HepG2 (cell line): ENCODE measurements at regions not wholly inside any gene's neighbourhood (a gene's known extent, or its start where the extent isn't known, plus 50 kb on each side); places are given as distances from the start of the nearest gene placed in this dataset.

Source experiments
- ATAC-seq: fragments of 200-7000 bp; cut with Tn5 transposase; 3 replicates; pipeline ENCODE4 v1.9.1; 2020; ENCODE audit warnings: mild to moderate bottlenecking, moderate library complexity
- BruUV-seq: library from RNA; stranded (reverse); fragments of 400-500 nt; replicated peaks from 2 replicates; lab custom pipeline; 2021; lab: Mats Ljungman, UMichigan
- CTCF ChIA-PET: fragments of 300-600 bp; formaldehyde crosslinking; extraction: SDS; loops from one replicate; lab custom pipeline; 2021; ENCODE audit warnings: low total read pairs, inconsistent platforms, low intra/inter-chr PET ratio; lab: Yijun Ruan, JAX
- POLR2A ChIA-PET: fragments of 350-600 bp; sonication (Branson Sonifier 250); formaldehyde crosslinking; loops from one replicate; lab custom pipeline; 2020; ENCODE audit warnings: antibody characterized with exemption, inconsistent platforms; lab: Yijun Ruan, JAX
- DNase-seq: peaks from one replicate; pipeline ENCODE4 v3.0.0-alpha.2; 2015; ENCODE audit warnings: low spot score
- FAIRE-seq: peaks from 3 replicates; lab custom pipeline; 2011; peaks lifted over from hg19 to GRCh38; lab: Jason Lieb, UNC
- H2AFZ ChIP-seq: one replicate; pipeline ENCODE4 v1.6.1; 2011; ENCODE audit warnings: low read length, inconsistent platforms
- H3K27ac ChIP-seq: fragments of 300-600 bp; 3 replicates; pipeline ENCODE4 v1.8.0; 2011; ENCODE audit warnings: mixed run types, mild to moderate bottlenecking, mixed read lengths, low read length, inconsistent platforms; ENCODE audit not compliant: insufficient read depth; ENCODE audit errors: extremely low read length
- H3K27me3 ChIP-seq, 2 experiments: fragments of 200-600 bp in 1 of 2; 2 replicates in 1 of 2; 3 replicates in 1 of 2; pipeline versions ENCODE4 v1.6.0 to v1.8.0; 2011; ENCODE audit warnings: low read length in 2 of 2, mild to moderate bottlenecking in 2 of 2, moderate library complexity in 2 of 2, inconsistent platforms in 1 of 2; ENCODE audit not compliant: insufficient read depth in 2 of 2, control insufficient read depth in 1 of 2
- H3K36me3 ChIP-seq, 2 experiments: fragments of 200-600 bp in 1 of 2; replicated peaks in 1 of 2; 2 replicates in 1 of 2; 3 replicates in 1 of 2; pipeline versions ENCODE4 v1.5.1 to v1.8.0; 2011; ENCODE audit warnings: low read length in 2 of 2, inconsistent platforms in 1 of 2; ENCODE audit not compliant: insufficient read depth in 2 of 2, control insufficient read depth in 1 of 2
- H3K4me1 ChIP-seq: 2 replicates; pipeline ENCODE4 v1.5.1; 2012; ENCODE audit warnings: low read length, inconsistent platforms; ENCODE audit not compliant: insufficient read depth
- H3K4me2 ChIP-seq: 2 replicates; pipeline ENCODE4 v1.6.0; 2011; ENCODE audit warnings: low read depth, low read length, inconsistent platforms
- H3K4me3 ChIP-seq, 3 experiments: fragments of 200-600 bp in 1 of 3; sonication (generic), shearing (Covaris generic) in 1 of 3; replicated peaks in 1 of 3; 2 replicates each; pipeline ENCODE4 v1.5.1; 2011 to 2016; ENCODE audit warnings: low read length in 3 of 3, inconsistent platforms in 2 of 3, low read depth in 2 of 3, mild to moderate bottlenecking in 2 of 3, control low read depth in 1 of 3, mixed read lengths in 1 of 3; ENCODE audit not compliant: insufficient read depth in 1 of 3
- H3K79me2 ChIP-seq: one replicate; pipeline ENCODE4 v1.6.1; 2011; ENCODE audit warnings: low read length, inconsistent platforms; ENCODE audit not compliant: insufficient read depth
- H3K9ac ChIP-seq: 2 replicates; pipeline ENCODE4 v1.6.0; 2011; ENCODE audit warnings: mild to moderate bottlenecking, low read depth, low read length, inconsistent platforms; ENCODE audit not compliant: insufficient read depth
- H3K9me3 ChIP-seq: 2 replicates; pipeline ENCODE4 v1.5.1; 2012; ENCODE audit warnings: mild to moderate bottlenecking, low read length
- H4K20me1 ChIP-seq: 2 replicates; pipeline ENCODE4 v1.6.0; 2011; ENCODE audit warnings: inconsistent platforms, mild to moderate bottlenecking, low read length, moderate library complexity; ENCODE audit not compliant: insufficient read depth
- AKAP8 ChIP-seq: sonication (generic); formaldehyde crosslinking; IDR thresholded peaks from 2 replicates; pipeline ENCODE4 v1.5.1; 2020; ENCODE audit warnings: mild to moderate bottlenecking, missing genetic modification reagents
- ARID3A ChIP-seq: IDR thresholded peaks from 2 replicates; pipeline ENCODE4 v1.6.1; 2012; ENCODE audit warnings: low read depth, low read length, improper control_type of control experiment
- ELF1 ChIP-seq: sonication (generic); formaldehyde crosslinking; IDR thresholded peaks from 2 replicates; pipeline ENCODE4 v1.4.0; 2020; ENCODE audit warnings: missing genetic modification reagents
- NCOA1 ChIP-seq: sonication (generic); formaldehyde crosslinking; IDR thresholded peaks from 2 replicates; pipeline ENCODE4 v1.9.0; 2021; ENCODE audit warnings: missing genetic modification reagents
- SRSF4 ChIP-seq: fragments of 200-400 bp; formaldehyde crosslinking; IDR thresholded peaks from one replicate; pipeline ENCODE4 v1.6.1; 2018; ENCODE audit warnings: mild to moderate bottlenecking, low read depth, low read length, moderate library complexity; ENCODE audit not compliant: poor library complexity, severe bottlenecking
- XRCC5 ChIP-seq: fragments of 200-400 bp; formaldehyde crosslinking; optimal IDR thresholded peaks from 2 replicates; pipeline ENCODE3; 2017; ENCODE audit warnings: mild to moderate bottlenecking, low read length
- ZGPAT ChIP-seq: IDR thresholded peaks from 2 replicates; pipeline ENCODE4 v1.6.1; 2016; ENCODE audit warnings: mild to moderate bottlenecking
- ZNF124 ChIP-seq: sonication (generic); formaldehyde crosslinking; IDR thresholded peaks from 2 replicates; pipeline ENCODE4 v1.4.0; 2020; ENCODE audit warnings: missing genetic modification reagents
- ZNF562 ChIP-seq: sonication (generic); formaldehyde crosslinking; IDR thresholded peaks from 2 replicates; pipeline ENCODE4 v1.8.0; 2022; ENCODE audit warnings: missing genetic modification reagents, borderline replicate concordance
- ZNF7 ChIP-seq: IDR thresholded peaks from 2 replicates; pipeline ENCODE4 v1.6.1; 2016; ENCODE audit warnings: missing biosample characterization, missing genetic modification reagents
- WGBS: methylation state at CpG from one replicate; pipeline ENCODE4 v1.1.6; 2017; ENCODE audit warnings: low lambda C conversion rate; 5-methylcytosine and 5-hydroxymethylcytosine counted together
- in situ Hi-C: cut with HindIII; loops from 2 replicates; pipeline ENCODE4 v1.10.0; 2017; ENCODE audit warnings: low pct_unique_long_range_greater_than_20kb; ENCODE audit not compliant: extremely low pct_ligation_motif_present
- intact Hi-C: fragments of 100-400 bp; cut with micrococcal nuclease; formaldehyde crosslinking; loops from one replicate; pipeline ENCODE4 v1.10.0; 2022; ENCODE audit not compliant: unreplicated experiment
- TF ChIP-seq, protein P1 (sequence below): sonication (generic); IDR thresholded peaks from 2 replicates; pipeline ENCODE4 v1.6.1; 2016; ENCODE audit warnings: low read depth, borderline replicate concordance

DNA sequence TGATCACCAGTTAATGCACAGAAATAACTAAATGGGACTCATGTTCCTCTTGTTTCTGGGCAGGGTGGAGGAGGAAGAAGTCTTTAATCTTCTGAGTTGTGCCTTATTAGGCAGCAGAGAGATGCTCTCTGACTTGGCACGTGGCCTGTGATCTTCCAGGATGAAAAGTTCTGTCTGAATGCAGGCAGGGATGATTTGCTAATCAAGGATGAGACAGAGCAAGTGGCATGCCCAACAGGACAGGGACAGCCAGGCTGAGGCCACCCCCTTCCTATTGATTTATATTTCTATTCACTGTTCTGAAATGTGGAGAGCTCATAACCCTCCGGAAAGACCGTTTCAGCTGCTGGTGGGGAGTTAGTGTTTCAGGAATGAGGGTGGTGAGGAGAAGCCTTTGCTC, 477.8 kb upstream of the CAMK1G start:
- 4% methylated on average over 3 of the region's 3 CpGs for WGBS
- in situ Hi-C loops: loop anchor here (25.0 kb wide), 1 partner anchor 607 kb away; the partner anchor contains the start of gene HSD11B1
- Histone ChIP-seq H3K4me2 (no peak overlapping the region), H3K9me3 (peaks cover 9% of the 10 kb centered on the region; the same call in 1 of the 2 replicates), H3K79me2 (no peaks in the 10 kb centered on the region), H3K4me3 (no peak overlapping the region), H3K9ac (no peak overlapping the region), H2AFZ (no peak overlapping the region), H3K36me3 (no peaks in the 10 kb centered on the region), H3K27ac (no peak overlapping the region), H4K20me1 (no peaks in the 10 kb centered on the region), H3K27me3 (no peaks in the 10 kb centered on the region; a peak in 1 of 5 replicates), H3K4me1 (no peaks in the 10 kb centered on the region)
- intact Hi-C loops: no loop called here
- no peak for TF ChIP-seq ZNF562
- no peak for DNase-seq
- FAIRE-seq: no peak
- POLR2A ChIA-PET: no interaction called here
- no peak for ATAC-seq
- no TSS peak for BruUV-seq
- CTCF ChIA-PET: no interaction called here

DNA sequence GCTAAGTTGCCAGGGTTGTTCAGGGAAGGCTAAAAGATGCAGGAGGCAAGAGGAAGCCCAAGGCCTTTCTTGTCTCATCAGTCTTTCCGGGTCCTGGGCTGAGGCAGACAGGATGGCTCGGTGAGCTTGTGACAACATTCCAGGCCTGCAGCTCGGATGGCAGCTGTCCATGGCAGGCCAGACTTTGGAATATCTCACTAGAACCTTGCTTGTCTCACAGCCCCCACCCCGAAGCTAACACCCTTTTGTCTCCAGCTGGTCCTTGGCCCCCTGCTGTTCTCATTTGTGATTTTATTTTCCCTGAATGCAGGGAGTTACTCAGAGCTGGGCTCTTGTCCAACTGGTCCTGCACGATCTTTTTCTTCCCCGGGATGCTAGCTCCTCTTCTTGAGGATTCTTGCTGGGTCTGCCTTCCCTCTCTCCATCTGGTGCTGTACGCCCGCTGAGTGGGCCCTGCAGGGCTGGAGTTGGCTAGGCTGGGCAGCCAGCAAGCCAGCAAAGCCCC, 477.2 kb upstream of the CAMK1G start:
- TF ChIP-seq ELF1 (CRISPR knock-in tag) (no peak), XRCC5 (no peak), ARID3A (no peak), AKAP8 (CRISPR knock-in tag) (no peak), SRSF4 (no peak), NCOA1 (CRISPR knock-in tag) (no peak), ZGPAT (CRISPR knock-in tag) (no peak), ZNF124 (CRISPR knock-in tag) (no peak), ZNF7 (CRISPR knock-in tag) (no peak)
- TF ChIP-seq, protein P1, sequence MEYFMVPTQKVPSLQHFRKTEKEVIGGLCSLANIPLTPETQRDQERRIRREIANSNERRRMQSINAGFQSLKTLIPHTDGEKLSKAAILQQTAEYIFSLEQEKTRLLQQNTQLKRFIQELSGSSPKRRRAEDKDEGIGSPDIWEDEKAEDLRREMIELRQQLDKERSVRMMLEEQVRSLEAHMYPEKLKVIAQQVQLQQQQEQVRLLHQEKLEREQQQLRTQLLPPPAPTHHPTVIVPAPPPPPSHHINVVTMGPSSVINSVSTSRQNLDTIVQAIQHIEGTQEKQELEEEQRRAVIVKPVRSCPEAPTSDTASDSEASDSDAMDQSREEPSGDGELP: no peak
- Histone ChIP-seq H3K9ac (no peak overlapping the region), H3K27me3 (no peaks in the 10 kb centered on the region; a peak in 1 of 5 replicates), H2AFZ (no peak overlapping the region), H3K4me2 (no peak overlapping the region), H3K4me3 (no peak overlapping the region), H3K9me3 (peaks cover 9% of the 10 kb centered on the region; the same call in 1 of the 2 replicates), H3K27ac (no peak overlapping the region), H3K79me2 (no peaks in the 10 kb centered on the region), H3K4me1 (no peaks in the 10 kb centered on the region), H4K20me1 (no peaks in the 10 kb centered on the region), H3K36me3 (no peaks in the 10 kb centered on the region)
- no peak for DNase-seq
- no peak for FAIRE-seq
- 21% methylated on average over 8 of the region's 8 CpGs for WGBS
- ATAC-seq: no peak
- intact Hi-C loops (no loop called here), in situ Hi-C loops (loop anchor here (25.0 kb wide), 1 partner anchor 606 kb away; the partner anchor contains the start of gene HSD11B1)
- no TSS peak for BruUV-seq
- ChIA-PET POLR2A (no interaction called here), CTCF (no interaction called here)
